Memory B cell (primary cell): ENCODE measurements at regions not wholly inside any gene's neighbourhood (a gene's known extent, or its start where the extent isn't known, plus 50 kb on each side); places are given as distances from the start of the nearest gene placed in this dataset.

Experiments used
- ATAC-seq: fragments of 150-1000 bp; cut with Tn5 transposase; 2 replicates; pipeline ENCODE4 v1.10.0; 2021; ENCODE audit warnings: low read depth, mild to moderate bottlenecking, moderate library complexity
- DNase-seq, 2 donors: peaks; one replicate each; pipeline ENCODE4 v3.0.0; 2022; ENCODE audit warnings: low spot score in 2 of 2
- H3K27ac Mint-ChIP-seq: one replicate; pipeline ENCODE4 v1.8.0; 2022; ENCODE audit warnings: mild to moderate bottlenecking, moderate library complexity, mixed read lengths
- H3K27me3 Mint-ChIP-seq: one replicate; pipeline ENCODE4 v1.8.0; 2022; ENCODE audit warnings: mixed read lengths
- H3K36me3 Mint-ChIP-seq: one replicate; pipeline ENCODE4 v1.8.0; 2022; ENCODE audit warnings: mild to moderate bottlenecking, mixed read lengths
- H3K4me1 Mint-ChIP-seq: one replicate; pipeline ENCODE4 v1.8.0; 2022; ENCODE audit warnings: mixed read lengths
- H3K4me3 Mint-ChIP-seq: one replicate; pipeline ENCODE4 v1.8.0; 2022; ENCODE audit warnings: mild to moderate bottlenecking, moderate library complexity, mixed read lengths
- H3K9me3 Mint-ChIP-seq: one replicate; pipeline ENCODE4 v1.8.0; 2022; ENCODE audit warnings: mixed read lengths

GRCh38 chr3:35042210-35042991 is 596.9 kb upstream of the ARPP21 start:
- no peaks in the 10 kb centered on the region for H3K4me1 Mint-ChIP-seq
- DNase-seq: no peak
- ATAC-seq: no peak
- no peaks in the 10 kb centered on the region for H3K27me3 Mint-ChIP-seq
- H3K36me3 Mint-ChIP-seq: no peaks in the 10 kb centered on the region
- H3K27ac Mint-ChIP-seq: no peak overlapping the region
- no peaks in the 10 kb centered on the region for H3K9me3 Mint-ChIP-seq
- no peak overlapping the region for H3K4me3 Mint-ChIP-seq

- H3K4me1 Mint-ChIP-seq: no peaks in the 10 kb centered on the region
- DNase-seq: no peak
- H3K9me3 Mint-ChIP-seq: no peaks in the 10 kb centered on the region
- no peaks in the 10 kb centered on the region for H3K27me3 Mint-ChIP-seq
- no peaks in the 10 kb centered on the region for H3K36me3 Mint-ChIP-seq
- no peak for ATAC-seq
- no peak overlapping the region for H3K27ac Mint-ChIP-seq
- no peak overlapping the region for H3K4me3 Mint-ChIP-seq
Measured at GRCh38 chr3:35043040-35043439, 596.3 kb upstream of the ARPP21 start.

GRCh38 chr3:35044190-35044589 is 595.1 kb upstream of the ARPP21 start:
- DNase-seq (no peak), ATAC-seq (no peak)
- Mint-ChIP-seq H3K27ac (no peak overlapping the region), H3K27me3 (no peaks in the 10 kb centered on the region), H3K4me1 (no peaks in the 10 kb centered on the region), H3K9me3 (no peaks in the 10 kb centered on the region), H3K4me3 (no peak overlapping the region), H3K36me3 (no peaks in the 10 kb centered on the region)

GRCh38 chr3:35045118-35045517 is 594.2 kb upstream of the ARPP21 start:
- no peaks in the 10 kb centered on the region for H3K27me3 Mint-ChIP-seq
- H3K27ac Mint-ChIP-seq: no peak overlapping the region
- no peaks in the 10 kb centered on the region for H3K4me1 Mint-ChIP-seq
- ATAC-seq (no peak), DNase-seq (no peak)
- H3K36me3 Mint-ChIP-seq: no peaks in the 10 kb centered on the region
- no peaks in the 10 kb centered on the region for H3K9me3 Mint-ChIP-seq
- H3K4me3 Mint-ChIP-seq: no peak overlapping the region

- Mint-ChIP-seq H3K27ac (no peak overlapping the region), H3K4me1 (no peaks in the 10 kb centered on the region), H3K9me3 (peaks cover 7% of the 10 kb centered on the region), H3K36me3 (no peaks in the 10 kb centered on the region), H3K27me3 (no peaks in the 10 kb centered on the region), H3K4me3 (no peak overlapping the region)
- no peak for DNase-seq
- no peak for ATAC-seq
Measured at GRCh38 chr3:35064761-35065160, 574.6 kb upstream of the ARPP21 start.

- Mint-ChIP-seq H3K4me1 (no peaks in the 10 kb centered on the region), H3K4me3 (no peak overlapping the region), H3K9me3 (peaks cover 8% of the 10 kb centered on the region), H3K27me3 (no peaks in the 10 kb centered on the region), H3K27ac (no peak overlapping the region), H3K36me3 (no peaks in the 10 kb centered on the region)
- DNase-seq (no peak), ATAC-seq (no peak)
Measured at GRCh38 chr3:35065891-35066290, 573.4 kb upstream of the ARPP21 start.

- Mint-ChIP-seq H3K27me3 (no peaks in the 10 kb centered on the region), H3K36me3 (no peaks in the 10 kb centered on the region), H3K4me1 (no peaks in the 10 kb centered on the region), H3K9me3 (peaks cover 8% of the 10 kb centered on the region), H3K27ac (no peak overlapping the region), H3K4me3 (no peak overlapping the region)
- ATAC-seq (no peak), DNase-seq (no peak)
Measured at GRCh38 chr3:35067750-35068149, 571.6 kb upstream of the ARPP21 start.

GRCh38 chr3:35070088-35070487 is 569.2 kb upstream of the ARPP21 start:
- Mint-ChIP-seq H3K27ac (no peak overlapping the region), H3K9me3 (peaks cover 8% of the 10 kb centered on the region), H3K36me3 (no peaks in the 10 kb centered on the region), H3K27me3 (no peaks in the 10 kb centered on the region), H3K4me1 (no peaks in the 10 kb centered on the region), H3K4me3 (no peak overlapping the region)
- no peak for ATAC-seq
- no peak for DNase-seq

- Mint-ChIP-seq H3K27me3 (no peaks in the 10 kb centered on the region), H3K4me3 (no peak overlapping the region), H3K36me3 (no peaks in the 10 kb centered on the region), H3K4me1 (no peaks in the 10 kb centered on the region), H3K27ac (no peak overlapping the region), H3K9me3 (peaks cover 6% of the 10 kb centered on the region)
- ATAC-seq: no peak
- DNase-seq: no peak
Measured at GRCh38 chr3:35071772-35072171, 567.6 kb upstream of the ARPP21 start.

- Mint-ChIP-seq H3K4me1 (no peaks in the 10 kb centered on the region), H3K27ac (no peak overlapping the region), H3K36me3 (no peaks in the 10 kb centered on the region), H3K4me3 (no peak overlapping the region), H3K9me3 (no peaks in the 10 kb centered on the region), H3K27me3 (no peaks in the 10 kb centered on the region)
- DNase-seq (no peak), ATAC-seq (no peak)
Measured at GRCh38 chr3:35078780-35079179, 560.5 kb upstream of the ARPP21 start.

- H3K9me3 Mint-ChIP-seq: no peaks in the 10 kb centered on the region
- H3K4me3 Mint-ChIP-seq: no peak overlapping the region
- H3K36me3 Mint-ChIP-seq: no peaks in the 10 kb centered on the region
- H3K27me3 Mint-ChIP-seq: no peaks in the 10 kb centered on the region
- H3K27ac Mint-ChIP-seq: no peak overlapping the region
- DNase-seq (no peak), ATAC-seq (no peak)
- H3K4me1 Mint-ChIP-seq: no peaks in the 10 kb centered on the region
Measured at GRCh38 chr3:35079403-35079802, 559.9 kb upstream of the ARPP21 start.

- ATAC-seq: no peak
- H3K27ac Mint-ChIP-seq: no peak overlapping the region
- H3K36me3 Mint-ChIP-seq: no peaks in the 10 kb centered on the region
- peaks cover 2% of the 10 kb centered on the region for H3K9me3 Mint-ChIP-seq
- H3K4me3 Mint-ChIP-seq: no peak overlapping the region
- H3K4me1 Mint-ChIP-seq: no peaks in the 10 kb centered on the region
- no peak for DNase-seq
- no peaks in the 10 kb centered on the region for H3K27me3 Mint-ChIP-seq
Measured at GRCh38 chr3:35081899-35082298, 557.4 kb upstream of the ARPP21 start.

GRCh38 chr3:35088943-35089342 is 550.4 kb upstream of the ARPP21 start:
- Mint-ChIP-seq H3K4me1 (no peaks in the 10 kb centered on the region), H3K27ac (no peak overlapping the region), H3K27me3 (no peaks in the 10 kb centered on the region), H3K9me3 (peaks cover 12% of the 10 kb centered on the region), H3K36me3 (no peaks in the 10 kb centered on the region), H3K4me3 (no peak overlapping the region)
- DNase-seq: no peak
- no peak for ATAC-seq

- H3K27me3 Mint-ChIP-seq: no peaks in the 10 kb centered on the region
- peaks cover 5% of the 10 kb centered on the region for H3K9me3 Mint-ChIP-seq
- no peak overlapping the region for H3K27ac Mint-ChIP-seq
- no peak for DNase-seq
- no peaks in the 10 kb centered on the region for H3K36me3 Mint-ChIP-seq
- no peak for ATAC-seq
- H3K4me3 Mint-ChIP-seq: no peak overlapping the region
- H3K4me1 Mint-ChIP-seq: no peaks in the 10 kb centered on the region
Measured at GRCh38 chr3:35114686-35115085, 524.6 kb upstream of the ARPP21 start.

- no peaks in the 10 kb centered on the region for H3K36me3 Mint-ChIP-seq
- no peak overlapping the region for H3K4me3 Mint-ChIP-seq
- ATAC-seq (no peak), DNase-seq (no peak)
- peaks cover 3% of the 10 kb centered on the region for H3K9me3 Mint-ChIP-seq
- no peak overlapping the region for H3K27ac Mint-ChIP-seq
- H3K4me1 Mint-ChIP-seq: no peaks in the 10 kb centered on the region
- no peaks in the 10 kb centered on the region for H3K27me3 Mint-ChIP-seq
Measured at GRCh38 chr3:35120026-35120425, 519.3 kb upstream of the ARPP21 start.
